Common myeloid progenitor, CD34-positive (primary cell): ENCODE measurements at regions not wholly inside any gene's neighbourhood (a gene's known extent, or its start where the extent isn't known, plus 50 kb on each side); places are given as distances from the start of the nearest gene placed in this dataset.

Experiments used
- CTCF ChIA-PET: fragments of 350-600 bp; sonication (Branson Sonifier 250); formaldehyde crosslinking; loops from one replicate; lab custom pipeline; 2021; ENCODE audit warnings: antibody characterized with exemption; lab: Charles Lee
- POLR2A ChIA-PET: fragments of 350-600 bp; sonication (Branson Sonifier 250); formaldehyde crosslinking; loops from one replicate; lab custom pipeline; 2021; ENCODE audit warnings: antibody characterized with exemption; lab: Charles Lee
- DNase-seq, 3 donors: peaks; one replicate each; pipeline versions ENCODE4 v3.0.0 to v3.0.0-alpha.2; 2013
- H3K27ac ChIP-seq, 2 experiments: 1 replicate in 1 of 2; 2 replicates in 1 of 2; pipeline ENCODE4 v1.7.0; 2013; ENCODE audit warnings: inconsistent platforms in 2 of 2, low read length in 2 of 2, mild to moderate bottlenecking in 2 of 2, low read depth in 1 of 2, moderate library complexity in 1 of 2; ENCODE audit not compliant: severe bottlenecking in 2 of 2, insufficient read depth in 1 of 2, poor library complexity in 1 of 2
- H3K27me3 ChIP-seq, 5 experiments: replicated peaks in 2 of 5; 1 replicate in 3 of 5; 2 replicates in 2 of 5; pipeline versions ENCODE4 v1.6.1 to v1.7.0; 2013; ENCODE audit warnings: low read length in 4 of 5, mild to moderate bottlenecking in 2 of 5, moderate library complexity in 2 of 5, inconsistent platforms in 1 of 5; ENCODE audit not compliant: insufficient read depth in 5 of 5, control insufficient read depth in 4 of 5
- H3K36me3 ChIP-seq, 4 experiments: 1 replicate in 2 of 4; 2 replicates in 2 of 4; pipeline versions ENCODE4 v1.6.1 to v1.7.0; 2013; ENCODE audit warnings: low read length in 3 of 4, control low read depth in 1 of 4, mild to moderate bottlenecking in 1 of 4; ENCODE audit not compliant: control insufficient read depth in 4 of 4, insufficient read depth in 4 of 4
- H3K4me1 ChIP-seq, 4 experiments: 1 replicate in 3 of 4; 2 replicates in 1 of 4; pipeline versions ENCODE4 v1.6.1 to v1.7.1; 2013; ENCODE audit warnings: low read length in 3 of 4, mild to moderate bottlenecking in 3 of 4, control low read depth in 1 of 4, inconsistent platforms in 1 of 4, moderate library complexity in 1 of 4; ENCODE audit not compliant: control insufficient read depth in 4 of 4, insufficient read depth in 4 of 4; ENCODE audit errors: control extremely low read depth in 1 of 4
- H3K4me3 ChIP-seq, 7 experiments: 1 replicate in 4 of 7; 2 replicates in 3 of 7; pipeline versions ENCODE4 v1.5.1 to v1.7.0; 2013; ENCODE audit warnings: mild to moderate bottlenecking in 7 of 7, low read length in 6 of 7, moderate library complexity in 6 of 7, inconsistent platforms in 2 of 7, low read depth in 2 of 7, control low read depth in 1 of 7; ENCODE audit not compliant: insufficient read depth in 4 of 7, control insufficient read depth in 1 of 7; ENCODE audit errors: extremely low read depth in 1 of 7
- H3K9me3 ChIP-seq, 5 experiments: 1 replicate in 4 of 5; 2 replicates in 1 of 5; pipeline versions ENCODE4 v1.6.1 to v1.7.1; 2013; ENCODE audit warnings: low read length in 4 of 5, mild to moderate bottlenecking in 2 of 5, inconsistent platforms in 1 of 5, low read depth in 1 of 5, moderate library complexity in 1 of 5; ENCODE audit not compliant: control insufficient read depth in 4 of 5, insufficient read depth in 2 of 5; ENCODE audit errors: control extremely low read depth in 1 of 5
- WGBS: methylation state at CpG from one replicate; pipeline ENCODE4 v1.1.5; 2013; ENCODE audit not compliant: insufficient coverage; 5-methylcytosine and 5-hydroxymethylcytosine counted together

DNA sequence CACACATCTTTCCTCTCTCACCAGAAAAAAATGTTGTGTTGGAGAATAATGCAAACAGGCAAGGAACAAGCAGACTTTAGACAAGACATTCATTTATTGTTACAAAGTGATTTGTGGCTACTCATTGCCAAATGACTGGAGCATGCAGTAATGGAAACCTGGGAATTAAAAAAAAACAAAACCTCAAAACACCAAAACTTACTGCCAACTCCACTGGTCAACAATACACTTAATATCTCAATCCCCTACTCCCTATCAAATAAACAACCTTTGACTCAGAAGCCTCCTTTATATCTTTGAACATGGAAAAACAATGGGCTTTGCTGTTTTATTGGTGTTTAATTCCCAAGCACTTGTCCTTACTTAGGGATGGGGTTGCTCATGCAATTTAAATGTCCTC lies 112.8 kb downstream of the POSTN start:
- H3K27ac ChIP-seq, result no peak overlapping the region
- H3K9me3 ChIP-seq, result no peaks in the 10 kb centered on the region
- ChIA-PET POLR2A (no interaction called here), CTCF (no interaction called here)
- H3K4me3 ChIP-seq, result no peak overlapping the region
- no peaks in the 10 kb centered on the region for H3K27me3 ChIP-seq
- no peaks in the 10 kb centered on the region for H3K36me3 ChIP-seq
- DNase-seq, result no peak
- no peaks in the 10 kb centered on the region for H3K4me1 ChIP-seq

DNA sequence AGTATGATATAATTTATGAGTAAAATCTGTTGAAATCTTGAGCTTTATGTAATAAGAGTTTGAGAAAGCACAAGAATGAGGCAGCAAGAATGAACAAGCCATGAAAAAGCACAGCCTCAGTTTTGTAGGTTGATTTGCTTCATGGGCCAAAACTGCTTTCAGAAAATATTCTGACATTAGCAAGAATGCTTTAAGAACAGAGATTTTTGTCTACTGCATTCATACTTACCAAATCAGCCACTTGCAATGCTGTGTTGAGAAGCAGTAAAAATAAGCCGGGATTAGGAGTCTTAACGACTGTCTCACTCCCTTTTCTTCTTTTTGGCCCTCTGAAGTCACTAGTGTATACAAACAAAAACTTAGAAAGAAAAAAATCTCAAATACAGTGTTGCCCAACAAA lies 114.5 kb downstream of the POSTN start:
- H3K36me3 ChIP-seq, result no peaks in the 10 kb centered on the region
- no peak overlapping the region for H3K4me3 ChIP-seq
- no peaks in the 10 kb centered on the region for H3K4me1 ChIP-seq
- ChIA-PET POLR2A (no interaction called here), CTCF (no interaction called here)
- H3K27me3 ChIP-seq, result no peaks in the 10 kb centered on the region
- no peak overlapping the region for H3K27ac ChIP-seq
- WGBS, result 85% methylated on average over 2 of the region's 2 CpGs
- DNase-seq, result no peak
- H3K9me3 ChIP-seq, result no peaks in the 10 kb centered on the region

DNA sequence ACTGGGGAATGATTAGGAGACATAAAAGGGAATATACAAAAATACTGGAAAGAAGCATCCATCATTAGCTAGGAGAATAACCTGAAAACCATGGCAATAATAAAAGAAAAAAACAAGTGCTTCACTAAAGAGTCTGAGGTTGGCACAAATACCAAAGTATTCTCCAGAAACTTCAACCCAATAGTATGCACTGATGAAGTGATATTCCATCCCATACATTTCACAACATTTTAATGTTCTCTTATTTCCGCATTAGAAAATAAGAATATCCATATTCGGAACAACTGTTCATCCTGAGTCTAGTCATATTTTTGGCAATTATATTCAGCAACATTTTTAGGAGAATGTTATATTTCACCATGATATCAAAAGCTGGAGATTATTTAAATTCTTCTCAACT lies 116.2 kb downstream of the POSTN start:
- Histone ChIP-seq H3K9me3 (no peaks in the 10 kb centered on the region), H3K36me3 (no peaks in the 10 kb centered on the region), H3K4me1 (no peaks in the 10 kb centered on the region), H3K4me3 (no peak overlapping the region), H3K27ac (no peak overlapping the region), H3K27me3 (no peaks in the 10 kb centered on the region)
- ChIA-PET CTCF (no interaction called here), POLR2A (no interaction called here)
- WGBS, result no CpG with 5 or more reads among the region's 2 CpGs
- DNase-seq, result no peak

DNA sequence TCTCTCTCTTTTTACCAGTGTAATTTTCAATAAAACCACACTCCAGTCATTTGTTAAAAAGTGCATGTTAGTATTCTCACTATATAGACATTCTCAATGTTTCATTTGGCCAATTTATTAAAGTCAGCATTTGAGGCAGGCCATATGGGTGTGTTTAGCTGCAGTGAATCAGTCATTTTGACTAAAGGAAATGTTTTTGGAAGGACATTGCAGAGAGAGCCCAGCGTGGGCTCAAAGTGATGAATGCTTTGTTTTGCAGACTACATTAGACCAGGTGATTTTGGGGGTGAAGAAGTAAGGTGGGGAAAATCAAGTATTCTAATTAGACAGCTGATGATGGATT lies 116.7 kb downstream of the POSTN start:
- 33% methylated on average over 1 of the region's 1 CpG for WGBS
- Histone ChIP-seq H3K4me1 (no peaks in the 10 kb centered on the region), H3K36me3 (no peaks in the 10 kb centered on the region), H3K27me3 (no peaks in the 10 kb centered on the region), H3K9me3 (no peaks in the 10 kb centered on the region), H3K27ac (no peak overlapping the region), H3K4me3 (no peak overlapping the region)
- DNase-seq, result no peak
- ChIA-PET CTCF (no interaction called here), POLR2A (no interaction called here)

DNA sequence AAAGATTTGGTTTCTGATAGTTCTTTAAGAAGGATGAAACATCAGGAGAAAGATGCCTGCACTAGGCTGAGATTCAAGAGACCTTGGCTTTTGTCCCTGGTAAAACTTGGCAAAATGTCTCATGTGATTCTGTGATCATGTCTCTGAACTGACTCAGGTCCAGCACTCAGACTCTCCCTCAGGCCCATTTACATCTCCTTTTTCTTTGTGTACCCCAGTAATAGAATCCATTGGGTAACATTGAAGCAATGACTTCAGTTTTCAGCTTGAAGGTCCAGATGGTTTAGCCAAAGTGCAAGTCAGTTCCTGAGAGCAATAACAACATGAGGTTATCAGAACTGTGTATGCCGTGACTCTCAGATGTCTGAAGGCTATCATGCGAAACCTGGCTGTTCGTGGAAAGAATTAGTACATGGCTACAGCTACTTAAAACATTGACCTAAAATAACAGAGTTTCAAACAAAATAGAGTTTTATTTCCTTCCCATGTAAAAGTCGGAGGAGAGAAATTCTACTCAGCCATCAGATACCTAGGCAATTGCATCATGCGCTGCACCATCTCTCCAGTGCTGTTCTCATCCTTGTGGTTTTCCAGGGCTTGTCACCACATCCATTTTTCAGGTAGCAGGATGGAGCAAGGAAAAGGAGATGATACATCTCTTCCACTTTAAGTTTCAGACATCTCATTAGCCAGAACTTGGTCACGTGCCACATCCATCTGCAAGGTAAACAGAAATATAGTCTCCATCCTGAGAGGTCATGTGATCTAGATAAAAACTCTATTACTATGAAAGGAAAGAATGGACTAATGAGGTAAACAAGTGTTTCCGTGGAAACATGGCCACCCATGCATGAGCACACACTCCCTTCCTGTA lies 117.3 kb downstream of the POSTN start:
- Histone ChIP-seq H3K4me3 (no peak overlapping the region), H3K27me3 (no peaks in the 10 kb centered on the region), H3K36me3 (no peaks in the 10 kb centered on the region), H3K27ac (no peak overlapping the region), H3K9me3 (no peaks in the 10 kb centered on the region), H3K4me1 (no peaks in the 10 kb centered on the region)
- no peak for DNase-seq
- POLR2A ChIA-PET, result no interaction called here
- 88% methylated on average over 5 of the region's 7 CpGs for WGBS
- CTCF ChIA-PET, result no interaction called here

DNA sequence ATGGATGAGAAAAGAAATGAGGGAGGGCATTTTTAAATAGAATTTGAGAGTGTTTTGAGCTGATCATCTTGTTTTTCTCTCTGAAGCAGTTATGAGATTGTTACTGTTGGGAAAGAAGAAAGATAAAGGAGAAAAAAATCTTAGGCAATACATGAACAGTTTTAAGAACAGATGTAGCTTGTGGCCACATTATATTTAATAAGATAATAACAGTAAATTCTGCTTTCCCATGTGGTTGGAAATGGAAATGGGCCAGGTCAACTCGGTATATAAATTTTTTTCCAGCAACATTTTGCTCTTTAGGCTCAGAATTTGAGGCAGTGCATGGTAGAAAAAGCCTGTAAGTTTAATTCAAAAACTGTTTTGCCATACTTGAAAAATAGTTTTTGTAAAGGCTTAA lies 118.7 kb downstream of the POSTN start:
- H3K36me3 ChIP-seq, result no peaks in the 10 kb centered on the region
- CTCF ChIA-PET, result no interaction called here
- POLR2A ChIA-PET, result no interaction called here
- no peaks in the 10 kb centered on the region for H3K27me3 ChIP-seq
- no peak overlapping the region for H3K4me3 ChIP-seq
- no peaks in the 10 kb centered on the region for H3K9me3 ChIP-seq
- no peaks in the 10 kb centered on the region for H3K4me1 ChIP-seq
- DNase-seq, result no peak
- no peak overlapping the region for H3K27ac ChIP-seq
- WGBS, result 83% methylated on average over 1 of the region's 1 CpG

- H3K4me1 ChIP-seq, result no peaks in the 10 kb centered on the region
- WGBS, result 100% methylated on average over 2 of the region's 4 CpGs
- no peak overlapping the region for H3K4me3 ChIP-seq
- no peaks in the 10 kb centered on the region for H3K9me3 ChIP-seq
- CTCF ChIA-PET, result interaction anchor here (0.7 kb wide), 1 partner anchor 11 kb away, joined by 3 read pairs; no protein-coding TSS in a partner anchor
- no peak overlapping the region for H3K27ac ChIP-seq
- H3K27me3 ChIP-seq, result no peaks in the 10 kb centered on the region
- POLR2A ChIA-PET, result no interaction called here
- no peak for DNase-seq
- no peaks in the 10 kb centered on the region for H3K36me3 ChIP-seq
These were observed 121.7 kb downstream of the POSTN start for GRCh38 chr13:37476874-37477273.
